Activated CD4-positive, CD25-positive, alpha-beta regulatory T cell treated with anti-CD3 and anti-CD28 coated beads, Interleukin-2, amount 50 U/mL, for 24 hours (primary cell): ENCODE measurements at regions not wholly inside any gene's neighbourhood (a gene's known extent, or its start where the extent isn't known, plus 50 kb on each side); places are given as distances from the start of the nearest gene placed in this dataset.

Experiments
- ATAC-seq, 2 donors: fragments of 150-1000 bp; cut with Tn5 transposase; one replicate each; pipeline ENCODE4 v1.10.0; 2021; ENCODE audit warnings: mild to moderate bottlenecking in 1 of 2, moderate library complexity in 1 of 2

DNA sequence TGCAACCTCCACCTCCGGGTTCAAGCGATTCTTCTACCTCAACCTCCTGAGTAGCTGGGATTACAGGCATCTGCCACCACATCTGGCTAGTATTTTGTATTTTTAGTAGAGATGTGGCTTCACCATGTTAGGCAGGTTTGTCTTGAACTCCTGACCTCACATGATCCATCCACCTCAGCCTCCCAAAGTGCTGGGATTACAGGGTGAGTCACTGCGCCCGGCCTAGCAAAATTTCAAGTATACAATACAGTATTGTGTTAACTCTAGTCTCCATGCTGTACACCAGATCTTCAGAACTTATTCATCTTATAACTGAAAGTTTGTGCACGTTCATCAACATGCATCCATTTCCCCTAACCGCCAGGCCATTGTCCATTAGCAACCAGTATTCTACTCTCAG is 115.1 kb upstream of the MDGA2 start:
- ATAC-seq, result no peak

DNA sequence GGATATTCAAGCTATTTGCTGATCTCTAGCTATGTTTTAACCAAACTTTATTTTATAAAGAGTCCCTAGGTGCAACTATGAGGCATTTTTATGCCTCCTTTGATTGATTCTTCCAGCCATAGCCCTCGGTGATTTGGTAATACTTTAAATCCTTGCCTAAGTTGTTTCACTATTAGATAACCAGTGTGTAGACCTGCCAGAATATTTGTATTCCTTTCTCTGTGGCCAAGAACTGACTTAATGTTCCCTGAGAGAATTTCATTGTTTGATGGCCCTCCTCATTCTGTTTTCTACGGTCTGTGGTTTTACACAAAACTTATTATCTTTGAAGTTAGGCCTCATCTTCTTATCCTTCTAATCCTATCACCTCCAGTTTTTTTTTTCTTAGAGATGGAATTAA is 109.7 kb upstream of the MDGA2 start:
- no peak for ATAC-seq

DNA sequence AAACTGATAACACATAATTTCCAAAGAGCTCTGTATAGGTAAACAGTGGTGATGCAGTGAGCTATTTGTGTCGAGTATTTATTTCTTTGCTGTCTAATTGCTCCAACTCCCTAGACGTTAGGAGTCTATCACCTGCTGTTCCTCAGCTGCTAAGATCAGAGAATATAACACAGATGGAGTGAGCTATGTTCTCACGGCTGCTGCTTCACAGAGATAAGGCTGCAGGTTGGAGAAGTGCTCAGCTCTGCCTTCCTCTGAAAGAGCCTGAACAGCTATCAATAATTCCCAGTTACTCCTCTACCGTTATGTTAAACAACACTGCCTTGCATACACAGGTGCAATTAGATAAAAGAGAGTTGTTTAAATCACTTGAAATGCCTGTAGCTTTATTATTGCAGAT is 103.2 kb upstream of the MDGA2 start:
- no peak for ATAC-seq

DNA sequence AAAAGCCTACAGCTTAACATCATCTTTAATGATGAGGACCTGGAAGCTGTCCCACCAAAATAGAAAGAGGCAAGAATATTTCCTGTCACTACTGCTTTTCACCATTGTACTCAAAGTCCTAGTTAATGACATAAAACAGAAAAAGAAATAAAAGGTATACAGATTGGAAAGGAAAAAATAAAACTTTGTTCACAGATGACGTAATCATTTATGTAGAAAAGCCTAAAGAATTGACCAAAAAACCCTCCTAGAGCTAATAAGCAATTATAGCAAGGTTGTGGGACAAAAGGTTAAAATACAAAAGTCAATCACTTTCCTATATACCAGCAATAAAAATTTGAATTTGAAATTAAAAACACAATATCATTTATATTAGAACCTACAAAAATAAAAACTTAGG is 97.2 kb upstream of the MDGA2 start:
- no peak for ATAC-seq

DNA sequence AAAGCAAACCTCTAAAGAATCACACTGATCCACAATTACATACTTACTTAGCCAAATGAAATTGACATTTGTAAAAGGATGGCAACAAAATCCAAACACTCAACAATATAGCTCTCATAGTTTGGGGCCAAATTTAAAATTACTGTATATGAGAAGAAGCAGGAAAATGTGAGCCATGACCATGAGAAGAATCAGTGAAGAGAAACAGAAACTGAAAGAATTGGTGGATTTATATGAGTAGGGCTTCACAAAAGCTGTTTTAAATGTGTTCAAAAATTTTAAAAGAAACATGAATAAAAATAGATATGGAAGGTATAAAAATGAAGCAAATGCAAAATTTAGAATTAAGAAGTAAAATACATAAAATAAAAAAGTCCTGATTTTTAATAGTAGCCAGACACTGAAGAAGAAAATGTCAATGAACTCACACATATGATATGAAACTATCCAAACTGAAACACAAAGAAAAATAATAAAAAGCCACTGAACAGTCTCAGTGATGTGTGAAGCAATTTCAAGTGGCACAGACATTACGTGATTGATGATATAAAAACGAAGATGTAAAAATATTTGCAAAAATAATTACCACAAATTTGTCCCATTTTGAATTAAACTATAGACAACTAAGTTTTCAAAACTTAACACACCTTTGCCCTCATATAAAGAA is 87.9 kb upstream of the MDGA2 start:
- ATAC-seq, result no peak

DNA sequence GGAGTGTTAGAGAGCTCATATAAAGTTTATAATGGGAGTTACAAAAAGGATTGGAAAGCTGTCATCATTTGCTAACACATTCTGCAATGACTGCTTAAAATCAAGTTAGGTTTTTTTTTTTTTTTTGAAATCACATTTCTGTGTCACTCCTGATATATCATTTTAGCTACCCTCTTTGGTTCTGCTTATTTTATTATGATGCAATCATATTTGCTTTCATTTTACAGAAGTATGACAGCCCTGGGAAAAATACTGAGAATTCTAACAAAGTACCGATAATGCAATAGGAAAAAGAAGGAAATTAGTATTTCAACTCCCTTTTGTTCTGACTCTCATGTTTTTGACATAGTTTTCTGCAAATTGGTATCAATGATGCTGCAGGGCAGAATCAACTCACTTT is 71.6 kb upstream of the MDGA2 start:
- no peak for ATAC-seq

DNA sequence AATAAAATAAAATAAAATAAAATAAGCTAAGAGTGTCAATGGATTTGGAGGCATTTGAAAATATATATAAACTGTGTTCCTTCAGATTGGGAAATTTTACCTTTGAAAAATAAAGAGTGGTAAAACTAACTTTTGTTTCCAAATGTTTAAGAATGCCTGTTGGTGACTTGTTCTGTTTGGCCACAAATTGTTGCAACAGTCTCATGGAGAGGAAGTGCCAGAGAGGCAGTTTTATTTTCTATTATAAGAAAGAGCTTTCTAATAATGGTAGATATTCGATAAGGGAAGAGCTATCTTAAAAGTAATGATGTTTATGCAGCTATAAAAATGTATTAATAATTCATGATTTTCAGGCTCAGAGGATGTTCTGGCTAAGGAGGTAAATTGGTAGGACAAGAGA is 68.8 kb upstream of the MDGA2 start:
- no peak for ATAC-seq

DNA sequence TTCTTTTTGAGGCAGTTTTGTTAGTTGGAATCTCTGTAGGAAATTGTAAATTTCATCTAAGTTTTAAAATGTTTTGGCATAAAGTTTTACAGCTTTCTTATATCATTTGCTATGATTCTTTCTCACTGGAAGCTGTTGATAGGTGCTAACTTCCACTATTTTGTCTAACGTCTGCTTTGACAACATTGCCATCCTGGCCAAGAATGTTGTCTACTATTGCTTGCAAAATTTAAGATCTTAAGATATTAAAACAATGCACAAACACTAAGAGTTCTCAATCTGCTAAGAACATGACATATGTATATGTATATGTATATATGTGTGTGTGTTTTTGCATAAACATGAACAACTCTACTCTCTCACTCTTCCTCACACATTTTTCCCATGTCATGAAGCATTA is 64.1 kb upstream of the MDGA2 start:
- ATAC-seq, result no peak

DNA sequence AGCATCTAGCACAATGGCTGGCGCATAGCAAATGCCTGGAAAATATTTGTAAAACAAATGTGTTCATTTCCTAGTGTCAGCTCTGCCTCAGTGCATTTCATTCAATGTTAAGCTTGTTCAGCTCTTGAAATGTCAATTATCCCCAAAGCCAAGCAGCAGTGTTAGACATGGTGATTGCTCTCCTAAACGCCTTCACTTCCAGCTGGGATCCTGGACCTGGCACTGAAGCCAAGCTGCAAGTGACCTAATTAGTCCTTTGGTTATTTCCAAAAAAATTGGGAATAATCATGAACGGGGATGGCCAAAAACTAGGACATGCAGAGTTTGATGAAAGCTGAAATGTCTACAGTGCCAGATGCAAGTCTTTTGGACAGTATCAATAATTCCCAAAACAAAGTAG is 54.9 kb upstream of the MDGA2 start:
- ATAC-seq, result no peak
